HG03159 (cell line): ENCODE measurements at regions not wholly inside any gene's neighbourhood (a gene's known extent, or its start where the extent isn't known, plus 50 kb on each side); places are given as distances from the start of the nearest gene placed in this dataset.
A peak's percentile ranks its signal among the peaks of the same experiment; 100 is the strongest.

Experiments
- ATAC-seq: cut with Tn5 transposase; IDR thresholded peaks from one replicate; pipeline ENCODE4 v1.9.1; 2021; ENCODE audit warnings: mild to moderate bottlenecking, moderate library complexity; ENCODE audit not compliant: unreplicated experiment

- no peak for ATAC-seq
Observed at GRCh38 chr7:114854369-114854768, 67.5 kb upstream of the MDFIC start.

GRCh38 chr7:114856625-114857024 lies 65.3 kb upstream of the MDFIC start:
- no peak for ATAC-seq

GRCh38 chr7:114857605-114858004 lies 64.3 kb upstream of the MDFIC start:
- ATAC-seq = no peak

GRCh38 chr7:114859477-114859876 lies 62.4 kb upstream of the MDFIC start:
- ATAC-seq = no peak

- no peak for ATAC-seq
Observed at GRCh38 chr7:114860206-114860605, 61.7 kb upstream of the MDFIC start.

- no peak for ATAC-seq
Observed at GRCh38 chr7:114862406-114862805, 59.5 kb upstream of the MDFIC start.

- ATAC-seq = no peak
Observed at GRCh38 chr7:114864278-114864677, 57.6 kb upstream of the MDFIC start.

GRCh38 chr7:114865564-114865963 lies 56.3 kb upstream of the MDFIC start:
- peak; percentile 87 for ATAC-seq
